ENCODE measurements at regions not wholly inside any gene's neighbourhood (a gene's known extent, or its start where the extent isn't known, plus 50 kb on each side); places are given as distances from the start of the nearest gene placed in this dataset.
A peak's percentile ranks its signal among the peaks of the same experiment; 100 is the strongest.

DNA sequence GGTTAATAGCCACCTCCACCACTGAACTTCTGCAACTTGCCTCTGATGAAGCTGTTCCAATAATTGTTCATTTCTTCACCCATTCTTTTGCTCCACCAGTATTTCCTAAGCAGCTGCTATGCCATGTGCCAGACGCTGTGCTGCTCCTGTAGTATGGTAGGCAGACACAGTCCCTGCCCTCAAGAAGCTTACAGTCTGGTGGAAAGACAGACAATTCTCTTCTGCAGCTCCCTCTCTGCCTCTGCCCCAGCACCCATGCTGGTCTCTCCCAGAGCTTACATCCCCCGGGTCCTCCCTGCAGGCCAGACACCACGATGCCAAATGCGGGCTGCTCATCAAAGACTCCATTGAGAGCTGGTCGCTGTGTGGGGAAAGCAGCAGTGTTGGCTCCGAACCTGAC, 111.6 kb upstream of the ESRRB start:
- TF ChIP-seq, protein P1, sequence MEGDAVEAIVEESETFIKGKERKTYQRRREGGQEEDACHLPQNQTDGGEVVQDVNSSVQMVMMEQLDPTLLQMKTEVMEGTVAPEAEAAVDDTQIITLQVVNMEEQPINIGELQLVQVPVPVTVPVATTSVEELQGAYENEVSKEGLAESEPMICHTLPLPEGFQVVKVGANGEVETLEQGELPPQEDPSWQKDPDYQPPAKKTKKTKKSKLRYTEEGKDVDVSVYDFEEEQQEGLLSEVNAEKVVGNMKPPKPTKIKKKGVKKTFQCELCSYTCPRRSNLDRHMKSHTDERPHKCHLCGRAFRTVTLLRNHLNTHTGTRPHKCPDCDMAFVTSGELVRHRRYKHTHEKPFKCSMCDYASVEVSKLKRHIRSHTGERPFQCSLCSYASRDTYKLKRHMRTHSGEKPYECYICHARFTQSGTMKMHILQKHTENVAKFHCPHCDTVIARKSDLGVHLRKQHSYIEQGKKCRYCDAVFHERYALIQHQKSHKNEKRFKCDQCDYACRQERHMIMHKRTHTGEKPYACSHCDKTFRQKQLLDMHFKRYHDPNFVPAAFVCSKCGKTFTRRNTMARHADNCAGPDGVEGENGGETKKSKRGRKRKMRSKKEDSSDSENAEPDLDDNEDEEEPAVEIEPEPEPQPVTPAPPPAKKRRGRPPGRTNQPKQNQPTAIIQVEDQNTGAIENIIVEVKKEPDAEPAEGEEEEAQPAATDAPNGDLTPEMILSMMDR (IDR thresholded peaks at IDR 0.05; ENCODE audit: insufficient read depth, low read length, poor library complexity, severe bottlenecking), result no peak
- DNase-seq (ENCODE audit: low read depth), result no peak
- no peak overlapping the region for H3K4me3 ChIP-seq (ENCODE audit: low read depth, low read length)
- H3K36me3 ChIP-seq (ENCODE audit: control insufficient read depth, insufficient read depth, low read length), result no peaks in the 10 kb centered on the region
- H3K27me3 ChIP-seq (ENCODE audit: control insufficient read depth, insufficient read depth, low read length), result no peaks in the 10 kb centered on the region

DNA sequence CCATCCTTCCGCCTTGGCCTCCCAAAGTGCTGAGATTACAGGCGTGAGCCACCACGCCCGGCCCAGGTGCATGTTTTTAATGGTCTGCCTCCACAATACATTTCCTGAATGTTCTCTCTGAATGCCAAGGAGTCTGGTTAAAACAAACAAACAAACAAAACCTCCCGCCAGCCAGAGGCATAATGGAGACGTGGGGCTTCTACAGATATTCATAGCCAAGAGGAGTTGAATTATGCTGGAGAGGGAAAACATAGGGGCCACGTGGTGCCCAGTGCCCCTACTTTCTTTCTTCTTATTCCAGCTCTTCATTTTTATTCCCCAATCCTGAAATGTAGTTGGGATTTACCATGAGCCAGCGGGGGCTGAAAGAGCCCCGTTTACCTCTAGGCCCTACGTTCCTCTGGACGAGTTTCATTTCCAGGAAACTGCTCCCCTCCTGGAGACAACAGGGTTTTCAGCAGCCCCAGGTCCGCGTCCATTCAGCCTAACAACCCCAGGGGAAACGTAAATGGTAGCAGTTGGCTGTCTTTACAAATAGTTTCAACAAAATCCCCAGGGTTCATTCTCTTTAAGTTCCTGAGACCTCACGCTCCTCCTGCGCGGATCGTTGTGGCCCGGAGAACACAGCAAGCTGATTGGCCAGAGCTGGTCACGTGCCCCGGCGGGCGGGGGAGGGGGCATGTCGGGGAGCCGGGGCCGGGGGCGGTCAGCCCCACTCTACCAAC, 108.5 kb upstream of the ESRRB start:
- TF ChIP-seq, protein P1 (IDR thresholded peaks at IDR 0.05; ENCODE audit: insufficient read depth, low read length, poor library complexity, severe bottlenecking), result peak; percentile 22
- Histone ChIP-seq H3K4me3 (ENCODE audit: low read depth, low read length) (peak overlapping the region; percentile 31), H3K27me3 (ENCODE audit: control insufficient read depth, insufficient read depth, low read length) (no peaks in the 10 kb centered on the region), H3K36me3 (ENCODE audit: control insufficient read depth, insufficient read depth, low read length) (no peaks in the 10 kb centered on the region)
- no peak for DNase-seq (ENCODE audit: low read depth)

DNA sequence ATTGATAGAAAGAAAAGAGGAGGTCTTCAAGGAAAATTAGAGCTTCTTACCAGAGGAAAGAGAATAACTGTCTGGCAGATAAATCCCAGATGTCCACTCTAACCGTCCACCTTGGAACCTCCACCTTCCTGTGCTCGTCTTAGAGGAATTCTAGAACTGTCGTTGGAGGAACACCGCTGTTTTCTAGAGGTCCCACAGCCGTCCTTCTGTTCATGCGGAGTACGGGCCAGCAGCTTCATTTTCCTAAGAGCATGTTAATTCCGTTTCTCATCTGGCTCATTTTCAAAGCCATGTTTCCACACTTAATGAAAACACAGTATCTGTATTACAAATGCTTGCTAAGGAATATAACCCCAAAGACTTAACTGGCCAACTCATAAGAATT, 107.9 kb upstream of the ESRRB start:
- Histone ChIP-seq H3K27me3 (ENCODE audit: control insufficient read depth, insufficient read depth, low read length) (no peaks in the 10 kb centered on the region), H3K36me3 (ENCODE audit: control insufficient read depth, insufficient read depth, low read length) (no peaks in the 10 kb centered on the region), H3K4me3 (ENCODE audit: low read depth, low read length) (peak overlapping the region; percentile 31)
- TF ChIP-seq, protein P1 (IDR thresholded peaks at IDR 0.05; ENCODE audit: insufficient read depth, low read length, poor library complexity, severe bottlenecking), result no peak
- DNase-seq (ENCODE audit: low read depth), result no peak

DNA sequence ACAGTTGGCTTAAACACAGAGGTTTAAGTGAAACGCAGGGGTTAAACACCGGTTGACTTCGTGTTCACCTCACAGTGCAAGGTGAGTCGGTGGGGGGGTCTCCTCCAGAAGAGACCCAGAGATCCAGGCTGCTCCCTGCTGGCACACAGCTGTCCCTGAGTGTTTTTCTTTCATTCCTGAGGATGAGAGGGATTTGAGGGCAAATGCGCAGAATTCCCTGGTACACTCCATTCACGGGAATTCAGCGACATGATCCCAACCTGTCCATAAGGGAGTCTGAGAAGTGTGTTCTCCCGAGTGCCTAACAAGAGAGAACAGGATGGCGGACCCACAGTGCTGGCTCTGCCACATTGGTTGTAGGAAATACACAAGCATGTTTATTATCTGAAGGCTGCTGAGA, 107.2 kb upstream of the ESRRB start:
- TF ChIP-seq, protein P1 (IDR thresholded peaks at IDR 0.05; ENCODE audit: insufficient read depth, low read length, poor library complexity, severe bottlenecking), result no peak
- no peak for DNase-seq (ENCODE audit: low read depth)
- H3K36me3 ChIP-seq (ENCODE audit: control insufficient read depth, insufficient read depth, low read length), result no peaks in the 10 kb centered on the region
- H3K4me3 ChIP-seq (ENCODE audit: low read depth, low read length), result no peak overlapping the region
- no peaks in the 10 kb centered on the region for H3K27me3 ChIP-seq (ENCODE audit: control insufficient read depth, insufficient read depth, low read length)

DNA sequence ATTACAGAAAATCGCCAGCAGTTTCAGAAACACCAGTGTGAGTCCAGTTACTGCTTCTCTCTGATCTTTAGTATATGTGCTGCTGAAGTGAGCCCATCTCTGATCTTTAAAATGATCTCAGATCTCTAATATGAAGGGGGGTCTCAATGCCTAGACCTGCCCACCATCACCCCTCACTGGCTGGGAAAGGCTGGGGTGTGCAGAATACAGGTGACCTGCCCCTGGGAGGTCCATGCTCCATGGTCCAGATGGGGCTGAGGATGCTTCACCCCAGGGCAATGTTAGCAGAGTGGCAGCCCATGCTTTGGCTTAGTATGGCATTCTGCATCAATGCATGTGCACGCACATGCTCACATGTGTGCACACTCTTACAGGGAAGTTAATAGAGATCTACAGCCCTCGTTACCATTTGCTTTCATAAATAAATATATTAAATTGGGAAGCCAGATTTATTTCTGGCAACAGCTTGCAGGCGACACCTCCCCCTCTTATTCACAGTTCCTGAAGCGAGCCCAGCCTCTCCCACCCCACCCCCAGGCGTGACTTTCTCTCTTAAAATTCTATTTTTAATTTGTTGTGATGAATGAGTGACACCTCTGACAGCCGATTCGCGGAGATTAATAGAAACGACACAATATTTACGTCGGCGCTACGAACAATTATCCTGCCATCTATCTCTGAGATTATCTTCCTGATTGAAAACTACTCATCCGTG, 104.7 kb upstream of the ESRRB start:
- no peak overlapping the region for H3K4me3 ChIP-seq (ENCODE audit: low read depth, low read length)
- DNase-seq (ENCODE audit: low read depth), result no peak
- no peaks in the 10 kb centered on the region for H3K36me3 ChIP-seq (ENCODE audit: control insufficient read depth, insufficient read depth, low read length)
- TF ChIP-seq, protein P1 (IDR thresholded peaks at IDR 0.05; ENCODE audit: insufficient read depth, low read length, poor library complexity, severe bottlenecking), result no peak
- no peaks in the 10 kb centered on the region for H3K27me3 ChIP-seq (ENCODE audit: control insufficient read depth, insufficient read depth, low read length)

All from kidney epithelial cell (primary cell).